ENCODE measurements at regions not wholly inside any gene's neighbourhood (a gene's known extent, or its start where the extent isn't known, plus 50 kb on each side); places are given as distances from the start of the nearest gene placed in this dataset.

DNA sequence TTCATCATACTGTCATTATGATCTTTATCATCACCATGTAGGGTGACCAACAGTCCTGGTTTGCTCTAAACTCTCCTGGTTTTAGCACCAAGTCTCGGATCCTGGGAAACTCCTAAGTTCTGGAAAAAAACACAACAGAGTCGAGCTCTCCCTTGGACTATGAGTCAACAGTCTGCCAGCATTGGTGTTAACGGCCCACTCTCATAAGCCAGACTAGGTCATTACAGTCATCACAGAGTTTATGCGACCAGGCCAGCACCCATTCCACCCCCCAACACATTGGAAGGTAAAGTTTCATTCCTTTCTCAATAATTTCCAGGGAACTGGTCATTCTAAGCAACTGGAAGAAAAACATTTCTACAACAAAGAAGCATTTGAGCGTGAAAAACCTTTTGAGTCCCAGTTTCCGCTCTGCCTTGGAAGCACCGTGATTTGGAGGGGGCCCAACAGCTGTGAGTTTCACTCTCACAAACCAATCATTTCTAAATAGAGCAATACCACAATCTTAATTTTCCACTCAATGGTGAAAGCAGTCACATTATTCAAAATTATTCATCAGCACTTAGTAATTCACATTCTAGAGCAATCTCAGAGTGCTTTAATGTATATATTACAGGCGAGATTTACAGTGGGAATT lies 445.0 kb downstream of the CDH26 start:
- TF ChIP-seq, protein P1, sequence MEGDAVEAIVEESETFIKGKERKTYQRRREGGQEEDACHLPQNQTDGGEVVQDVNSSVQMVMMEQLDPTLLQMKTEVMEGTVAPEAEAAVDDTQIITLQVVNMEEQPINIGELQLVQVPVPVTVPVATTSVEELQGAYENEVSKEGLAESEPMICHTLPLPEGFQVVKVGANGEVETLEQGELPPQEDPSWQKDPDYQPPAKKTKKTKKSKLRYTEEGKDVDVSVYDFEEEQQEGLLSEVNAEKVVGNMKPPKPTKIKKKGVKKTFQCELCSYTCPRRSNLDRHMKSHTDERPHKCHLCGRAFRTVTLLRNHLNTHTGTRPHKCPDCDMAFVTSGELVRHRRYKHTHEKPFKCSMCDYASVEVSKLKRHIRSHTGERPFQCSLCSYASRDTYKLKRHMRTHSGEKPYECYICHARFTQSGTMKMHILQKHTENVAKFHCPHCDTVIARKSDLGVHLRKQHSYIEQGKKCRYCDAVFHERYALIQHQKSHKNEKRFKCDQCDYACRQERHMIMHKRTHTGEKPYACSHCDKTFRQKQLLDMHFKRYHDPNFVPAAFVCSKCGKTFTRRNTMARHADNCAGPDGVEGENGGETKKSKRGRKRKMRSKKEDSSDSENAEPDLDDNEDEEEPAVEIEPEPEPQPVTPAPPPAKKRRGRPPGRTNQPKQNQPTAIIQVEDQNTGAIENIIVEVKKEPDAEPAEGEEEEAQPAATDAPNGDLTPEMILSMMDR (IDR thresholded peaks at IDR 0.05; ENCODE audit: low read depth, low read length): no peak
- Histone ChIP-seq H3K9me3 (ENCODE audit: control insufficient read depth, insufficient read depth, low read length) (no peaks in the 10 kb centered on the region), H3K4me3 (ENCODE audit: low read depth, low read length) (no peak overlapping the region), H3K27ac (ENCODE audit: low read depth, low read length) (no peak overlapping the region), H3K27me3 (ENCODE audit: control insufficient read depth, insufficient read depth, low read length) (no peaks in the 10 kb centered on the region)
- DNase-seq (ENCODE audit: low read depth, low spot score): no peak
- CTCF ChIA-PET: no interaction called here
- POLR2A ChIA-PET: no interaction called here

DNA sequence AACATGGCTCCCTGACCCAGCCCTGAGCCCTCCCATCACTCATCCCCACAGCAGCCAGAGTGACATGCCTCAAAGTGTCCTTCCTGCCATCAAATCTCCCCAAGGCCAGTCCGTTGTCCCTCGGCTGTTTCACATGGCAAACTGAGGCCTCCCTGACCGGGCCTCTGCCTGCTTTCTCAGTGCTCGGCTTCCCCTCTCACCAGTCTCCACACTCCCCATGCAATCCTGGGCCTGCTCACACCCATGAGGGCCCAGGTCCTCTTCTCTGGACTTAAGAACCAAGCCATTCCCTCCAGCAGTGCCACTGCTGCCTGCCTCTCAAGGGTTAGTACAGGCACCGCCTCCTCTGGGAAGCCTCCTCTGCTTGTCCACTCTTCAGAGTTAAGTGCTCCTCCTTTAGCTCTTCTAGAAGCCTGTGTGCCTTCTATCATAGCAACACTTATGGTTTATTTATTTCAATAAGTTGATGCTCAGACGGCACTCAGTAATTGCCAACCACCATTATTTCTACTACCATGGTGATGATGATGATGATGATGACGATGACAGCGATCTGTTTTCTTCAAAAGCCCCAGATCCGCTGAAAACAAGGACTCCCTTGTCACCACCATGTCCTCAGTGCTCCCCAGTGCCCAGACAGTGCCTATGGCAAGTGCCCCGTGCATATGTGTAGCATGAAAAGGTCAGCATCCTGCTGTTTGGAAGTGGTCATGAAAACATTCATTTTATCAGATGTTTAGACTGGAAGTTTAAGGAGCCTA lies 449.0 kb downstream of the CDH26 start:
- TF ChIP-seq, protein P1 (IDR thresholded peaks at IDR 0.05; ENCODE audit: low read depth, low read length): no peak
- no peaks in the 10 kb centered on the region for H3K9me3 ChIP-seq (ENCODE audit: control insufficient read depth, insufficient read depth, low read length)
- H3K4me3 ChIP-seq (ENCODE audit: low read depth, low read length): no peak overlapping the region
- POLR2A ChIA-PET: no interaction called here
- H3K27me3 ChIP-seq (ENCODE audit: control insufficient read depth, insufficient read depth, low read length): no peaks in the 10 kb centered on the region
- no peak overlapping the region for H3K27ac ChIP-seq (ENCODE audit: low read depth, low read length)
- DNase-seq (ENCODE audit: low read depth, low spot score): no peak
- CTCF ChIA-PET: no interaction called here

DNA sequence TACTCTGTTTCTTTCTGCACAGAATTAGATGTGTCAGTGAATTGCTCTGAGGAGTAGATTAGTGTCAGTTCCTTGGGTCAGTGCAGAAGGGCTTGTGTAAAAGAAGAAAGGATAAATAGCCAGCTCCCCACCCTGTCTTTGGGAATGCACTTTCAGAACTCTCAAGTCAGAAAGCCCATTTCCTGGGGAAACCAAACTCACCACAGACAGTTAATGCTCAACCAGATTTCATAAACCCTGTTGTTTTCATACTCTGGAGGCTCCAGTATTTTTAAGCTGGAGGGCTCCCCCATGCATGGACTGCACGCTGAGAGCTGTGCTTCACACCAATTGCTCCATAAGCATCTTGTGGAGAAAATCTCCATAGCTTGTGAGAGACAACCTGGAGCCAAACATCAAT lies 449.7 kb downstream of the CDH26 start:
- no peaks in the 10 kb centered on the region for H3K27me3 ChIP-seq (ENCODE audit: control insufficient read depth, insufficient read depth, low read length)
- ChIA-PET POLR2A (no interaction called here), CTCF (no interaction called here)
- no peaks in the 10 kb centered on the region for H3K9me3 ChIP-seq (ENCODE audit: control insufficient read depth, insufficient read depth, low read length)
- H3K27ac ChIP-seq (ENCODE audit: low read depth, low read length): no peak overlapping the region
- TF ChIP-seq, protein P1 (IDR thresholded peaks at IDR 0.05; ENCODE audit: low read depth, low read length): no peak
- DNase-seq (ENCODE audit: low read depth, low spot score): no peak
- H3K4me3 ChIP-seq (ENCODE audit: low read depth, low read length): no peak overlapping the region

DNA sequence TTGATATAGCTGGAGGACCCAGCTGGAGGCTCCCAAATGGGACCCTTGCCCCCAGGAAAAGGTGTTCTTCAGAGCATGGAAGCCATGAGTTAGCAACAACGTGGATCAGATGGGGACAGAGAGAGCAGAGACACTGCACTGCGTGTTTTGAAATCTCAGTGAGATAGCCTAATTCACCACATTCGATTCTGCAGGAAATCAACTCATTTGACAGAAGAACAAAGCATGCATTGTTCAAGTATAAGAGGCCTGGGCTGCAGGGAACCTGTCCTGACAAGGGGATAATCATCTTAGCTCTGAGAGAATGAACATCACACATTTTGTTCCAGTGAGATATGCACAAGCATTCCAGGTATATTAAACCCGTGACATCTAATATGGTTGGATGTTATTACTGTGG lies 450.2 kb downstream of the CDH26 start:
- CTCF ChIA-PET: no interaction called here
- POLR2A ChIA-PET: no interaction called here

More for the DNA sequence above, 450.2 kb downstream of the CDH26 start:
- H3K27ac ChIP-seq (ENCODE audit: low read depth, low read length): no peak overlapping the region
- H3K27me3 ChIP-seq (ENCODE audit: control insufficient read depth, insufficient read depth, low read length): no peaks in the 10 kb centered on the region
- H3K9me3 ChIP-seq (ENCODE audit: control insufficient read depth, insufficient read depth, low read length): no peaks in the 10 kb centered on the region
- H3K4me3 ChIP-seq (ENCODE audit: low read depth, low read length): no peak overlapping the region
- TF ChIP-seq, protein P1 (IDR thresholded peaks at IDR 0.05; ENCODE audit: low read depth, low read length): no peak
- DNase-seq (ENCODE audit: low read depth, low spot score): no peak

All from AG04450 (cell line).